Globus pallidus (tissue), 1 donor: ENCODE measurements at regions not wholly inside any gene's neighbourhood (a gene's known extent, or its start where the extent isn't known, plus 50 kb on each side); places are given as distances from the start of the nearest gene placed in this dataset.
"Not testable (repeated sequence)": the region's sequence is repeated elsewhere in the genome, so short reads cannot be mapped to it uniquely, and the experiment has no call there.

Experiments
- DNase-seq: peaks from one replicate; pipeline ENCODE4 v3.0.0-alpha.2; 2015; ENCODE audit warnings: low spot score

DNA sequence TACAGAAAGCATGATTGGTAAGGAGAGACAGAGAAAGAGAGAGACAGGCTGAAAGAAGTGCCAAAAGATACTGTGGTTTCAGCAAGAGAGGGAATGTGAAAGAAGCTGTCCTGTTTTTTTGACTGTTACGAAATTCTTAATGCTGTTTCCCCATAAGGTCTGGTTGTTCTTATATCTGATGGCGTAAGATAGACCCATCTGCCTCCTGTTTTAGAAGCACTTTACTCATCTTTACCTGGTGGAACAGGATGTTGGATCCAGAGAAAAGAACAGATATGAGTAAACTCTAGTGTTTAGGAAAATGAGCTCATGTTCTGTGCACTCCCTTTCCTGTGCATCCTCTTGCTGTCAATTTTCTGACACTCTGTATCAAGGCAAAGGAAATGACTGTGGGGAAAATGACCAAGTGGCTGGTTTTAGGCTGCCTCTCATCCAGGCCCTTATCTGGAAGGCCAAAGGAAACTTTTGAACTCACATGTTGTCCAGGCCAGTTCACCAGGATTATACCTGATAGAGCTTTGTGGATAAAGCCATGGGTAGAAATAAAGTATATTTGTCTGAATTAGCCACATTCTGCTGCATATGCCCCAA, 311.7 kb upstream of the HTR2C start:
- DNase-seq, result no peak

GRCh38 chrX:114270371-114270770, 313.5 kb upstream of the HTR2C start:
- not testable (repeated sequence) for DNase-seq

- no peak for DNase-seq
Observed at GRCh38 chrX:114268643-114269042, 315.2 kb upstream of the HTR2C start.

DNA sequence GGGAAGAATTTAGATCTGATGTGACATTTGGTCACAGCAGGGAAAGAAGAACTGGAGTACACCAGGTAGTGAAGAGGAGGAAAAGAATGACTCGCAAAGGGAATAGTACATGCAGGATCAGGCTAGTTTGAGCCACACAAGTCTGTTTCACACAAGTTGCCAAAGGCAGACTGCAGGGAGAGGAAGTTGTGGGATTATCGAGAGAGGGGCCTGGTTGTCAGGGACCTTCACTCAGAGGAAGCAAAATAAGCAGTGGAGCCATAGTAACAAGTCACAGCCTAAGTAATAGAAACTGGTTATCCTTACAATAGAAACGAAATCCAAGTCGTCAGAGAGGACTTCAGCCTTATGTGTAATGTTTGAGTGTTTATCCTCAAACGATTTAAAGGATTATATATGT, 316.7 kb upstream of the HTR2C start:
- no peak for DNase-seq

DNA sequence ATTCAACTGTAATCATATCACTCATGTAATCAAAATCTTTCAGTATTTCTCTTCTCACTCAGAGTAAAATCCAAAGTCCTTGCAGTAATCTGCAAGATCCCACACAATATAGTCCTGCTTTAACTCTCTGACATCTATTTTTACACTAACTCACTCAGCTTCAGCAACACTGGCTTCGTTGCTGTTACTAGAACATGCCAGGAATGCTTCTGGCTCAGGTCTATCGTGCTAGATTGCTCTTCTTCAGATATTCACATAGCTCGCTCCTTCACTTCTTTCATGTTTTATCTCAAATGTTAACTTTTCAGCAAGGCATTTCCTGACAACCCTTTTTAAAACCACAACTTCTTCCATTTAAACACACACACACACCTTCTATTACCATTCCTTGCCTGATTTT, 331.7 kb upstream of the HTR2C start:
- DNase-seq, result no peak

DNA sequence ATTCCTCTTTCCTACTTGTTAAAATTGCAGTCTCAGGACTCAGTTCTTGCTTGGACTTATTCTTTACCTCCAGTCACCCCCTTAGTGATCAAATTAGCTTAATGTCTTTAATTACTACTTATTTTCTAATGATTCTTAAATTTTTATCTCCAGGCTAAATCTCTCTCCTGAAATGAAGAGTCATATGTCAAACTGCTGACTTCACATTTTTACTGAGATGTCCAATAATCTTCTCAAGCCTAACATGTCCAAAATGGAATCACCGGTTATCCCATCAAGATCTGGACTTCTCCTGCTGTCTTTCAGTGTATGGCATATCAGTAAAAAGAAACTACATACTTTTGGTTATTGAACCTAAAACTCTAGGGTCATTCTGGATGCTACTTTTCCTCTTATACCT, 332.3 kb upstream of the HTR2C start:
- DNase-seq, result no peak

- no peak for DNase-seq
Observed at GRCh38 chrX:114221445-114221844, 362.4 kb upstream of the HTR2C start.

- no peak for DNase-seq
Observed at GRCh38 chrX:114210879-114211278, 373.0 kb upstream of the HTR2C start.

- no peak for DNase-seq
Observed at GRCh38 chrX:114201622-114202021, 382.3 kb upstream of the HTR2C start.

- no peak for DNase-seq
Observed at GRCh38 chrX:114181195-114181594, 402.7 kb upstream of the HTR2C start.

- peak; percentile 6 for DNase-seq
Observed at GRCh38 chrX:114178126-114178525, 405.8 kb upstream of the HTR2C start.

GRCh38 chrX:114167276-114167675, 416.6 kb upstream of the HTR2C start:
- not testable (repeated sequence) for DNase-seq

GRCh38 chrX:114166601-114167000, 417.3 kb upstream of the HTR2C start:
- no peak for DNase-seq

DNA sequence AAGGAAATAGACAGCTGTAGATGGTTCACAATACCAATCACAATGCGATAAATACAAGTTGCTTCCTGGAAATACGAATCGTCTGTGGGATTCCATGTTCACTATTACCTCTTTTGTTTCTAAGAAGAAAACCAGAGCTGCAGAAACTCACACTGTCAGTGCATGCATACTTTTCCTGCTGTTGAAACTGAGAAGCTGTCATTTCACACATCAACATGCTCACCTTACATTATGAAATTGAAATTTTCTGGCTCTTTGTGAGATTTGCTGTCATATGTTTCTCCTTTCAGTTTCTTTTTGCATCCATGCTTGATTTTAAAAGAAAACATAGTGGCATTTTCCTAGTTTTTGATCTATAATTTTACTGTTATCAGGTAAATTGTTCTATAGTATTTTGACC, 418.3 kb upstream of the HTR2C start:
- DNase-seq, result no peak

DNA sequence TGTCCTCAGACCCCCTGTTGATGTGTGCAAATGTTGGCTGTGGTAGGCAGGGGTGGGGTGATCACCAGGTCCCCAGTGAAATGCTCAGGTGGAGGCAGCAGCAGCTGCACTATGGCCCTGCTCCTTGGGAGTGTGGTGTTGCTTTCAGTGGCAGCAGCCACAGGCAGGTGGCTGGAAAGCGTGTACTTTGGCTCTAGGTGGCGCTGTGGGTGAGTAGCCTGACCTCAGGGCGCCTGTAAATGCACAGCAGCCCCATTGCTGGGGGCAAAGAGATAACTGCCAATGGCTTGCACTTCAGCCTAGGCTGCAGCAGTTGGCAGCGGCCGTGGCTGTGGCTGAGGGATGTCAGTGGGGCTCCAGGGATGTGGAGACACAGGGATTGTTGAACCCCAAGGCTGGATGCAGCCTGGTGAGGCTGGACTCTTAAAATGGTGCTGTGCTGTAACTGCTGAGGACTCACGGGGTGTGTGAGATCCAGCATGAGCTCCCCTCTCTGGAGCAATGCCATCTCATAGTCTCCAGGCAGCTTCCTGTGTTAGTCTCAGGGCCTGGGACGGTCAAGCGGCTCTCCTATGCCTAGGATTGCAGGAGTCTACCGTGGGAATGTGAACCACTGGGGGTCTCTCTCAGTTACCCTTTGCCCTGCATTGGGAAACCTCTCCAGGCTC, 421.7 kb upstream of the HTR2C start:
- no peak for DNase-seq

- DNase-seq, result no peak
Observed at GRCh38 chrX:114152801-114153200, 431.1 kb upstream of the HTR2C start.

- no peak for DNase-seq
Observed at GRCh38 chrX:114152130-114152529, 431.8 kb upstream of the HTR2C start.

DNA sequence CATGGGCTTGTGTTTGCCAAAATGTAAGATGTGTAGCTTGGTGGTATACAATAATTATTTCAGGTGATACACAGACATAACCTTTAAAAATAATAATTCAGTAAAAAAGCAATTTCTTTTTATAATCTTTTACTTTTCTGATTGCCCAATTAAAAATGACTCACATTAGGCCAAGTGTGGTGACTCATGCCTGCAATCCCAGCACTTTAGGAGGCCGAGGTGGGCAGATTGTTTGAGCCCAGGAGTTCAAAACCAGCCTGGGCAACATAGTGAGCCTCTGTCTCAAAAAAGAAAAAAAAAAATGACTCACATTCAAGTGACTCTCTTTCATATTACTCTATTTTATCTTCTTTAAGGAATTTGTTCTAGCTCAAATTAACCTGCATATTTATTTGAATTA, 449.4 kb upstream of the HTR2C start:
- DNase-seq, result no peak

- no peak for DNase-seq
Observed at GRCh38 chrX:114127411-114128025, 456.4 kb upstream of the HTR2C start.

- DNase-seq, result no peak
Observed at GRCh38 chrX:114127005-114127404, 456.9 kb upstream of the HTR2C start.

DNA sequence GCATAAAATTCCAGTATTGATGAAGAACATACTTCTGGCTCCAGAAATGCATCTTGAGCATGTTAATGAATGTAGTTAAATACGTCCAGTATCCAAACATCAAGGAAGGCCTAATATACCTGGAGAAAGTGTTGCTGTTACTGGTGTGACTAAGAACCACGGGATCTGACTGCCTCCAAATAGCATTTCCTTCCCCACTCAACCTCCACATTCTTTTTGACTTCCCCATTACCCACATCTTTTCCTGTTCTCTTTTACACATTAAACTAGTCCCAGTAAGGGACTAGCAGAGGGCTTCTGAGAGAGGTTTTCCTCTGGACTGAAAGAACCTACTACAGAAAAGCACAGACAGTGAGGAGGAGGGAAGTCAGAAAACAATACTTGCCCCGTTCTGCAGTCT, 482.8 kb upstream of the HTR2C start:
- DNase-seq, result no peak

GRCh38 chrX:114097866-114098265, 486.0 kb upstream of the HTR2C start:
- no peak for DNase-seq

- DNase-seq, result no peak
Observed at GRCh38 chrX:114097427-114097826, 486.5 kb upstream of the HTR2C start.

- no peak for DNase-seq
Observed at GRCh38 chrX:114095789-114096188, 488.1 kb upstream of the HTR2C start.
